Skeletal muscle satellite cell (primary cell): ENCODE measurements at regions not wholly inside any gene's neighbourhood (a gene's known extent, or its start where the extent isn't known, plus 50 kb on each side); places are given as distances from the start of the nearest gene placed in this dataset.

Source experiments
- H3K27me3 ChIP-seq: 2 replicates; pipeline ENCODE4 v1.7.0; 2013; ENCODE audit warnings: low read length; ENCODE audit not compliant: control insufficient read depth, insufficient read depth
- H3K36me3 ChIP-seq: 2 replicates; pipeline ENCODE4 v1.7.0; 2013; ENCODE audit warnings: mild to moderate bottlenecking, control low read depth, low read length; ENCODE audit not compliant: insufficient read depth
- H3K4me1 ChIP-seq: 2 replicates; pipeline ENCODE4 v1.7.0; 2013; ENCODE audit warnings: low read length; ENCODE audit not compliant: control insufficient read depth, insufficient read depth
- H3K4me2 ChIP-seq: 2 replicates; pipeline ENCODE4 v1.7.0; 2013; ENCODE audit warnings: mild to moderate bottlenecking, low read length
- H3K4me3 ChIP-seq: 2 replicates; pipeline ENCODE4 v1.7.0; 2013; ENCODE audit warnings: low read length
- H3K9ac ChIP-seq: 2 replicates; pipeline ENCODE4 v1.7.0; 2013; ENCODE audit warnings: mild to moderate bottlenecking, low read depth, low read length, moderate library complexity
- H3K9me3 ChIP-seq: replicated peaks from 2 replicates; pipeline ENCODE4 v1.7.0; 2013; ENCODE audit warnings: mild to moderate bottlenecking, control low read depth, low read length

GRCh38 chr15:88985547-88986393, 72.6 kb upstream of the MFGE8 start:
- H3K9me3 ChIP-seq = no peaks in the 10 kb centered on the region
- no peaks in the 10 kb centered on the region for H3K27me3 ChIP-seq
- peaks cover 24% of the 10 kb centered on the region for H3K4me1 ChIP-seq
- no peak overlapping the region for H3K4me3 ChIP-seq
- H3K36me3 ChIP-seq = no peaks in the 10 kb centered on the region
- no peak overlapping the region for H3K9ac ChIP-seq
- no peak overlapping the region for H3K4me2 ChIP-seq

- no peak overlapping the region for H3K4me3 ChIP-seq
- peaks cover 2% of the 10 kb centered on the region for H3K27me3 ChIP-seq
- no peaks in the 10 kb centered on the region for H3K9me3 ChIP-seq
- no peak overlapping the region for H3K9ac ChIP-seq
- H3K4me2 ChIP-seq = no peak overlapping the region
- H3K4me1 ChIP-seq = peaks cover 24% of the 10 kb centered on the region
- H3K36me3 ChIP-seq = no peaks in the 10 kb centered on the region
These were observed 73.9 kb upstream of the MFGE8 start for GRCh38 chr15:88986949-88987590.

GRCh38 chr15:88987591-88987933, 74.4 kb upstream of the MFGE8 start:
- no peaks in the 10 kb centered on the region for H3K36me3 ChIP-seq
- no peak overlapping the region for H3K9ac ChIP-seq
- H3K4me3 ChIP-seq = no peak overlapping the region
- H3K9me3 ChIP-seq = no peaks in the 10 kb centered on the region
- peaks cover 5% of the 10 kb centered on the region for H3K27me3 ChIP-seq
- H3K4me1 ChIP-seq = peaks cover 20% of the 10 kb centered on the region
- no peak overlapping the region for H3K4me2 ChIP-seq

- Histone ChIP-seq H3K27me3 (peaks cover 5% of the 10 kb centered on the region), H3K4me2 (no peak overlapping the region), H3K4me3 (no peak overlapping the region), H3K9ac (no peak overlapping the region), H3K36me3 (no peaks in the 10 kb centered on the region), H3K9me3 (no peaks in the 10 kb centered on the region), H3K4me1 (peaks cover 15% of the 10 kb centered on the region)
These were observed 74.9 kb upstream of the MFGE8 start for GRCh38 chr15:88987934-88988671.

GRCh38 chr15:88989578-88989977, 76.4 kb upstream of the MFGE8 start:
- Histone ChIP-seq H3K4me3 (no peak overlapping the region), H3K9me3 (no peaks in the 10 kb centered on the region), H3K27me3 (peaks cover 5% of the 10 kb centered on the region), H3K4me2 (peak overlapping the region; percentile 13), H3K4me1 (peaks cover 15% of the 10 kb centered on the region), H3K9ac (no peak overlapping the region), H3K36me3 (no peaks in the 10 kb centered on the region)

- H3K4me2 ChIP-seq = no peak overlapping the region
- H3K4me3 ChIP-seq = no peak overlapping the region
- H3K27me3 ChIP-seq = peaks cover 7% of the 10 kb centered on the region
- H3K9me3 ChIP-seq = no peaks in the 10 kb centered on the region
- no peaks in the 10 kb centered on the region for H3K36me3 ChIP-seq
- H3K9ac ChIP-seq = no peak overlapping the region
- H3K4me1 ChIP-seq = peaks cover 15% of the 10 kb centered on the region
These were observed 77.1 kb upstream of the MFGE8 start for GRCh38 chr15:88990185-88990679.

GRCh38 chr15:88992216-88992615, 79.0 kb upstream of the MFGE8 start:
- Histone ChIP-seq H3K9ac (no peak overlapping the region), H3K4me3 (no peak overlapping the region), H3K4me1 (peaks cover 15% of the 10 kb centered on the region), H3K36me3 (no peaks in the 10 kb centered on the region), H3K4me2 (no peak overlapping the region), H3K9me3 (no peaks in the 10 kb centered on the region), H3K27me3 (peaks cover 9% of the 10 kb centered on the region)

GRCh38 chr15:88992912-88993376, 79.8 kb upstream of the MFGE8 start:
- Histone ChIP-seq H3K36me3 (no peaks in the 10 kb centered on the region), H3K4me3 (no peak overlapping the region), H3K4me1 (peaks cover 12% of the 10 kb centered on the region), H3K4me2 (no peak overlapping the region), H3K9me3 (no peaks in the 10 kb centered on the region), H3K27me3 (peaks cover 11% of the 10 kb centered on the region), H3K9ac (no peak overlapping the region)

- H3K9me3 ChIP-seq = no peaks in the 10 kb centered on the region
- peaks cover 11% of the 10 kb centered on the region for H3K4me1 ChIP-seq
- no peak overlapping the region for H3K4me2 ChIP-seq
- no peak overlapping the region for H3K4me3 ChIP-seq
- no peaks in the 10 kb centered on the region for H3K36me3 ChIP-seq
- H3K27me3 ChIP-seq = peaks cover 13% of the 10 kb centered on the region
- no peak overlapping the region for H3K9ac ChIP-seq
These were observed 80.5 kb upstream of the MFGE8 start for GRCh38 chr15:88993662-88994061.

GRCh38 chr15:88994286-88994685, 81.1 kb upstream of the MFGE8 start:
- Histone ChIP-seq H3K9ac (no peak overlapping the region), H3K4me1 (peaks cover 10% of the 10 kb centered on the region), H3K4me3 (no peak overlapping the region), H3K9me3 (no peaks in the 10 kb centered on the region), H3K4me2 (no peak overlapping the region), H3K27me3 (peaks cover 19% of the 10 kb centered on the region), H3K36me3 (no peaks in the 10 kb centered on the region)

GRCh38 chr15:88995449-88995848, 82.3 kb upstream of the MFGE8 start:
- Histone ChIP-seq H3K4me1 (no peaks in the 10 kb centered on the region), H3K36me3 (no peaks in the 10 kb centered on the region), H3K4me3 (no peak overlapping the region), H3K9me3 (no peaks in the 10 kb centered on the region), H3K9ac (no peak overlapping the region), H3K4me2 (no peak overlapping the region), H3K27me3 (peaks cover 19% of the 10 kb centered on the region)
